Testis (tissue), 2 donors: ENCODE measurements at regions not wholly inside any gene's neighbourhood (a gene's known extent, or its start where the extent isn't known, plus 50 kb on each side); places are given as distances from the start of the nearest gene placed in this dataset.

ENCODE experiments used
- CTCF ChIP-seq, 3 experiments: fragments of 450-650 bp in 2 of 3; fragments of 200-600 bp in 1 of 3; sonication (generic) in 1 of 3; IDR thresholded peaks; one replicate each; pipeline ENCODE4 v1.5.1; 2016 to 2019; ENCODE audit warnings: antibody characterized with exemption in 3 of 3, mild to moderate bottlenecking in 2 of 3, moderate library complexity in 1 of 3
- POLR2A ChIP-seq: fragments of 450-650 bp; IDR thresholded peaks from one replicate; pipeline ENCODE4 v1.6.1; 2017; ENCODE audit warnings: antibody characterized with exemption, mild to moderate bottlenecking, moderate library complexity

- TF ChIP-seq CTCF (IDR thresholded peaks at IDR 0.05) = no peak
- TF ChIP-seq POLR2A = no peak
These were observed 480.9 kb upstream of the TMEM132C start for GRCh38 chr12:127785986-127786590.
